Activated naive CD4-positive, alpha-beta T cell treated with anti-CD3 and anti-CD28 coated beads for 36 hours (primary cell): ENCODE measurements at regions not wholly inside any gene's neighbourhood (a gene's known extent, or its start where the extent isn't known, plus 50 kb on each side); places are given as distances from the start of the nearest gene placed in this dataset.

Experiments used
- CTCF ChIA-PET: fragments of 350-600 bp; sonication (Branson Sonifier 250); formaldehyde crosslinking; loops from one replicate; lab custom pipeline; 2021; ENCODE audit warnings: antibody characterized with exemption; lab: Charles Lee
- DNase-seq: peaks from one replicate; pipeline ENCODE4 v3.0.0-alpha.2; 2020
- H3K27ac Mint-ChIP-seq: one replicate; pipeline ENCODE4 v1.8.0; 2021; ENCODE audit warnings: mild to moderate bottlenecking, mixed read lengths
- H3K27me3 Mint-ChIP-seq: one replicate; pipeline ENCODE4 v1.8.0; 2021; ENCODE audit warnings: low read depth, mixed read lengths
- H3K36me3 Mint-ChIP-seq: one replicate; pipeline ENCODE4 v1.8.0; 2021; ENCODE audit warnings: low read depth, mixed read lengths
- H3K4me1 Mint-ChIP-seq: one replicate; pipeline ENCODE4 v1.8.0; 2021; ENCODE audit warnings: low read depth, mixed read lengths
- H3K4me3 Mint-ChIP-seq: one replicate; pipeline ENCODE4 v1.8.0; 2021; ENCODE audit warnings: mild to moderate bottlenecking, moderate library complexity, mixed read lengths
- H3K9me3 Mint-ChIP-seq: one replicate; pipeline ENCODE4 v1.8.0; 2021; ENCODE audit warnings: mixed read lengths
- intact Hi-C: fragments of 100-400 bp; cut with micrococcal nuclease; formaldehyde crosslinking; loops from one replicate; pipeline ENCODE4 v1.15.1; 2023

DNA sequence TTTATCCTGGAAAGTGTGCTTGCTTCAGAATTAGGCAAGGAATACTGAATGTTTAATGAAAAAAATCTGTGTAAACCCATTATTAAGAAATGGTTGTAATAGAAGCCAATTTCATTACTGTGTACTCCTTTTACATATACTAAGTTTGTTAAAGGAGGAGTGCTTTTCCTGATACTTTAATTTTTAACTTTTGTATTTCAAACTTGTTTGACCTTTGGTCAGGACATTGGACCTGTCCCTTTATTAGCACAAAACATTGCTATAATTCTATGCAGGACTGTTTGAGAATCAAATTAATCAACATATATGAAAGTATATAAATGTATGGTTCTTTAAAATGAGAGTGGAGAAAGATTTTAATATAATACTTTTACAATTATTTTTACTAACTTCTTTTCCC is 659.6 kb downstream of the TMTC2 start:
- CTCF ChIA-PET: no interaction called here
- no peak for DNase-seq
- intact Hi-C loops: no loop called here

DNA sequence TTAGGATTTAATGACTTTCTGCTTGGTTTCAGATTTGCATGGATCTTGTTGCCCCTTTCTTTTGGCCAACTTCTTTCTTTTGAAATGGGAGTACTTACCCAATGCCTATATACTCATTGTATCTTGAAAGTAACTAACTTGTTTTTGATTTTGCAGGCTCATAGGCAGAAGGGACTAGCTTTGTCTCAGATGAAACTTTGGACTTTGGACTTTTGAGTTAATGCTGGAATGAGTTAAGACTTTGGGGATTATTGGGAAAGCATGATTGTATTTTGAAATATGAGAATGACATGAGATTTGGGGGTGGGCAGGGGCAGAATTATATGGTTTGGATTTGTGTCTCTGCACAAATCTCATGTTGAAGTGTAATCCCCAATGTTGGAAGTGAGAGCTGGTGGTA is 657.1 kb downstream of the TMTC2 start:
- Mint-ChIP-seq H3K27ac (no peak overlapping the region), H3K4me1 (no peaks in the 10 kb centered on the region), H3K9me3 (no peaks in the 10 kb centered on the region), H3K36me3 (no peaks in the 10 kb centered on the region), H3K27me3 (no peaks in the 10 kb centered on the region), H3K4me3 (no peak overlapping the region)
- intact Hi-C loops: no loop called here
- CTCF ChIA-PET: interaction anchor here (0.8 kb wide), 1 partner anchor 689 kb away, joined by 3 read pairs; no protein-coding TSS in a partner anchor
- DNase-seq: no peak

More for the DNA sequence above, 659.6 kb downstream of the TMTC2 start:
- Mint-ChIP-seq H3K4me1 (no peaks in the 10 kb centered on the region), H3K27me3 (no peaks in the 10 kb centered on the region), H3K36me3 (no peaks in the 10 kb centered on the region), H3K4me3 (no peak overlapping the region), H3K27ac (no peak overlapping the region), H3K9me3 (no peaks in the 10 kb centered on the region)

DNA sequence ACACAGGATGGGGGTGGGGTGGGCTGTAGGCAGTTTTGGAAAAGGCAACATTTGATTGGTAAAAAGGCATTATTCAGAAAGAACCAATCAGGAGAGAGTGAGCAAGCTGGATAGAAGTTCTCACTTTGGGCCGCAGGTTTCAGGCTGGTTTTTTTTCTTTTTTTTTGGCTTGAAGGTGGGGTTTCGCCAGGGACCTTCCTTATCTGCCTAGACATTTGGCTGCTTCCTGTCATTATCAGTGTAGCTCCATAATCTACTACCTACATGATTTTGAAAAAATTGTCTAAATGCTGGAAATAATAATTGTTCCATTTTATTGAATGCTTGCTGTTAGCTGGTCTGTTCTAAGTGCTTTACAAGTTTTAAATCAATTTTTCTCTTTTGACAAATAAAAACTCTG is 649.0 kb downstream of the TMTC2 start:
- intact Hi-C loops: no loop called here
- Mint-ChIP-seq H3K4me1 (no peaks in the 10 kb centered on the region), H3K4me3 (no peak overlapping the region), H3K27ac (no peak overlapping the region), H3K36me3 (no peaks in the 10 kb centered on the region), H3K9me3 (peaks cover 1% of the 10 kb centered on the region), H3K27me3 (no peaks in the 10 kb centered on the region)
- CTCF ChIA-PET: no interaction called here
- DNase-seq: no peak

DNA sequence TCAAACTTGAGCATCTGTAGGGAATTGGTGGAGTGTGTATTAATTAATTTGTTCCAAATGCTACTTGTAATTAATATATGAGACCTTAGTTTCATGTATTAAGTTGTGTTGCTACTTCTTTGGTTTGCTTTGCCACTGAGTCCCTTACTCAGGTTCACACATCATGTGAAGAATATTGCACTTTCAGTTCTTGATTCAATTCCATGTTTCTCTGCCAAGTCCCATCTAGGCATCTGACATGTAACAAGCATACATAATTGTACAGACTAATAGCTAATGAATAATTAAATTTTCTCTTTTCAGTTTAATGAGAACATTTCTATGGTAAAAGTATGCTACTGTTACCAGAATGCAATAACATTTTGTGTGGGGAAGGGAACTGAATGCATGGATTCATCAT is 640.0 kb downstream of the TMTC2 start:
- H3K27me3 Mint-ChIP-seq: no peaks in the 10 kb centered on the region
- no peak overlapping the region for H3K4me3 Mint-ChIP-seq
- H3K9me3 Mint-ChIP-seq: peaks cover 1% of the 10 kb centered on the region
- CTCF ChIA-PET: interaction anchor here (0.6 kb wide), 1 partner anchor 9 kb away, joined by 4 read pairs; no protein-coding TSS in a partner anchor
- H3K27ac Mint-ChIP-seq: no peak overlapping the region
- H3K36me3 Mint-ChIP-seq: no peaks in the 10 kb centered on the region
- intact Hi-C loops: no loop called here
- no peaks in the 10 kb centered on the region for H3K4me1 Mint-ChIP-seq
- DNase-seq: no peak

DNA sequence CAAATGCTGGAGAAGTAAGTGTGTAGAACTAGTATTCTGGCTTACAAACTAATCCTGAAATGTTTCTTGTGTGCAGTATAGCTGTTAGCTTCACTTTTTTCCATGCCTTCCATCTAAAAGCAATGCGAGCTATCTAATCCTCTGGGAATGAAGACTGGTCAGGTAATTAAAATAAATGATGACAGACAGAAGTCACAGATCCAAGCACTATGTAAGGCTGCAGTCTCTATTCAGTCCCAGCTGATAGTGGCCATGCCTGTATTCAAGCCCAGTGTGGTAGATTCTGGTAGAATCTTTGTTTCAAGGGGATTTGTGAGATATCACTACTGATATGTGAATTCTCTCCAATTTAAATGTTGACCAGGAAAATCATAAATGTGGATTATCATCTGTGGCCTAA is 637.2 kb downstream of the TMTC2 start:
- CTCF ChIA-PET: no interaction called here
- H3K36me3 Mint-ChIP-seq: no peaks in the 10 kb centered on the region
- H3K4me1 Mint-ChIP-seq: no peaks in the 10 kb centered on the region
- no peak for DNase-seq
- no peak overlapping the region for H3K27ac Mint-ChIP-seq
- intact Hi-C loops: no loop called here
- no peaks in the 10 kb centered on the region for H3K27me3 Mint-ChIP-seq
- peaks cover 3% of the 10 kb centered on the region for H3K9me3 Mint-ChIP-seq
- no peak overlapping the region for H3K4me3 Mint-ChIP-seq

DNA sequence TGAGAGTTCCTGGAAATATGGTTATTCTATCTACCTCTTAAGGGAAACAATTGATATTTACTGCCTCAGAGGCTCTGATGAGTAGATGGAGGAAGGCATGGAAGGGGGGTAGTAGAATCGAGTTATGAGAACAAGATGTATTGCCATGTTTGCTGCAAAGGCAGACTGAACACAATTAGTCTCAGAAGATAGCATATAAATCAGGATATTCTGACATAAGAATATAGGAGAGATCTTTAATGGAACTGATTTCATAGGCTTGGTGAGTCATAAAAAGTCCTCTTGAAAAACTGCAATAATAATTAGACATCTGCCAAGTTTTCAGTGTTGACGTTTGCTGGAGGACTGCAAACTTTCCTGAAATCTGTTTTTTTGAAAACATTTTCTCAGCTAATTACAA is 636.1 kb downstream of the TMTC2 start:
- CTCF ChIA-PET: no interaction called here
- Mint-ChIP-seq H3K9me3 (peaks cover 3% of the 10 kb centered on the region), H3K4me1 (no peaks in the 10 kb centered on the region), H3K27ac (no peak overlapping the region), H3K36me3 (no peaks in the 10 kb centered on the region), H3K27me3 (no peaks in the 10 kb centered on the region), H3K4me3 (no peak overlapping the region)
- no peak for DNase-seq
- intact Hi-C loops: no loop called here

DNA sequence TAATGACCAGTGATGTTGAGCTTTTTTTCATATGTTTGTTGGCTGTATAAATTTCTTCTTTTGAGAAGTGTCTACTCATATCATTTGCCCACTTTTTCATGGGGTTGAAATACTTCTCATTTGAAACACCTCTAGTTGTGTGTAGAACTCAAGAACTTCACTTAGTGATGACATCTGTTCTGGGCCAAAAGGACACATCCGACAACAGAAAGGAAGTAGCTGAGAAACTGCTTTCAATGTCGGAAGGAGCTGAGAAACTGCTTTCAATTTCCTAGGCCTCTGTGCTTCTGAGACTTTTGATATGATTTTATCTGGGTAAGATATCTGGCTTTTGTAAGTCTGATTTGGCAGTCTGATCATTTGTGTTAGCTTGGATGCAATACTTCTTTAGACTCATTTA is 635.3 kb downstream of the TMTC2 start:
- intact Hi-C loops: no loop called here
- CTCF ChIA-PET: interaction anchor here (0.7 kb wide), 1 partner anchor 182 kb away, joined by 4 read pairs; no protein-coding TSS in a partner anchor
- no peaks in the 10 kb centered on the region for H3K4me1 Mint-ChIP-seq
- no peak overlapping the region for H3K27ac Mint-ChIP-seq
- H3K36me3 Mint-ChIP-seq: no peaks in the 10 kb centered on the region
- no peaks in the 10 kb centered on the region for H3K27me3 Mint-ChIP-seq
- no peak overlapping the region for H3K4me3 Mint-ChIP-seq
- no peak for DNase-seq
- peaks cover 3% of the 10 kb centered on the region for H3K9me3 Mint-ChIP-seq

DNA sequence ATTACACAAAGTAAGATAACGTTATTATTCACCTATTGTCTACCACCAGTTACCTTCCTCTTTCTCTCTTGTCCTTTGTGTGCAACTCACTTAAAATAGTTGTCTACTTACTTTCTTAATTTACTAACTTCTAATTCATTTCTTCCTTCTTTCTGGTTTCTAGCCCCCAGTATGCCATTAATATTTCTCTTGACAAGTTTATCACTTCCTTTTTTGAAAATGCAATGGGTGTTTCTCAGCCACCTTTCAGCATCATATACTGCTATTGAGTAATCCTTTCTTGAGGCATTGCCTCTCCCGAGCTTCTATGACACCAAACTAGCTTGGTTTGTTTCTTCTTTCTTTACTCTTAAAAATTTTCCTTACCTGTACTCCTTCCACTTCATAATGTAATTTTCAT is 633.6 kb downstream of the TMTC2 start:
- peaks cover 3% of the 10 kb centered on the region for H3K9me3 Mint-ChIP-seq
- no peaks in the 10 kb centered on the region for H3K36me3 Mint-ChIP-seq
- H3K27ac Mint-ChIP-seq: no peak overlapping the region
- CTCF ChIA-PET: interaction anchor here (0.6 kb wide), 1 partner anchor 90 kb away, joined by 4 read pairs; no protein-coding TSS in a partner anchor
- intact Hi-C loops: no loop called here
- H3K4me3 Mint-ChIP-seq: no peak overlapping the region
- no peak for DNase-seq
- no peaks in the 10 kb centered on the region for H3K4me1 Mint-ChIP-seq
- no peaks in the 10 kb centered on the region for H3K27me3 Mint-ChIP-seq

DNA sequence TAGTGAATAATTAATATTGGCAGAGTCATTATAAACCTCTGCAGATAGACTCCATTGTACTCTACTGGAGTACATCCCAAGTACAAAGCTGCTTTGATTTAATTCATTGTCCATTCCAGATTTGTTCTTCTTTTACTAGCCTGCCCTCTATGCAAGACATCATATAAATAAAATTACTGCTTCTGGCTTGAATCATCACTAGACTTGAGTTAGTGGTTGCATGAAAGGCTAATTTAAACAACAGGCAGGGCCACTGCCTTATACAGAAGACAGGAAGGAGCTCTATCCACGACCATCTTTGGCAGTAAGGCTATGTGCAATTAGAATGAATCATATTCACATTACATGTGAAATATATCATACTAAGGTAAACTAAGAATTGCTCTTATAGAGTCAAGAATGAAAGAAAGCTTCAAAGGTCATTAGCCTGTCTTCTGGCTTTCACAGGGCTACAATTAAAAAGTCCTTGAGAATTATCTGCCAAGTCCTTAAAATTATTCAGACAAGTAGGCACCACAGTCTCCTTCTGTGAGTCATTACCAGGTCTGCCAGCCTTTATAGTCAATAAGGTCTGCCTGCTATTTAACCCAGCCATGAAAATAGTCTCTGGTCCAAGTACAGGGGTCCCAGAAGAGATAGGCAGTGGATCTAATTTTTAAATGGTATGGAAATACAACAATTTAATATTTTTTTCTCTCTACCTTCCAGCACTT is 631.8 kb downstream of the TMTC2 start:
- CTCF ChIA-PET: no interaction called here
- Mint-ChIP-seq H3K4me3 (no peak overlapping the region), H3K27me3 (no peaks in the 10 kb centered on the region), H3K9me3 (peaks cover 3% of the 10 kb centered on the region), H3K27ac (no peak overlapping the region), H3K36me3 (no peaks in the 10 kb centered on the region), H3K4me1 (no peaks in the 10 kb centered on the region)
- no peak for DNase-seq
- intact Hi-C loops: no loop called here

DNA sequence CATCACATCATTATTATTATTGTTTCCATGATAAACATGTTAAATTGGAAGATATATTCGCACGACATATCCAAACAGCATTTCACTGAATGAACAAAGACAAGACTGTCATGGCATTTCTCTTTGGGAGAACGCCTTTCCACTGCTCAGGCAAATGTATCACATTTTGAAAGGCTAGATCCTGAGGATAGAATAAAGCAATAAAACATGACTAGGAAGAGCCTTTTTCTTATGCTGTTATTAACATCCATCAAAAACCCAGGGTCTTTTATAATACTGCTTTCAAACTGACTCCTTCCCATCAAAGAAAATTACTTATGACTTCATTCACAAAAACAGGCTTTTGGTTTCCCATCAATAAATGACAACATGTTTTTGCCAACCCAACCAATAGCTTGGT is 630.9 kb downstream of the TMTC2 start:
- H3K36me3 Mint-ChIP-seq: no peaks in the 10 kb centered on the region
- no peak for DNase-seq
- intact Hi-C loops: no loop called here
- H3K4me3 Mint-ChIP-seq: no peak overlapping the region
- H3K4me1 Mint-ChIP-seq: no peaks in the 10 kb centered on the region
- no peak overlapping the region for H3K27ac Mint-ChIP-seq
- CTCF ChIA-PET: interaction anchor here (0.8 kb wide), 1 partner anchor 9 kb away, joined by 4 read pairs; no protein-coding TSS in a partner anchor
- H3K27me3 Mint-ChIP-seq: no peaks in the 10 kb centered on the region
- peaks cover 3% of the 10 kb centered on the region for H3K9me3 Mint-ChIP-seq

DNA sequence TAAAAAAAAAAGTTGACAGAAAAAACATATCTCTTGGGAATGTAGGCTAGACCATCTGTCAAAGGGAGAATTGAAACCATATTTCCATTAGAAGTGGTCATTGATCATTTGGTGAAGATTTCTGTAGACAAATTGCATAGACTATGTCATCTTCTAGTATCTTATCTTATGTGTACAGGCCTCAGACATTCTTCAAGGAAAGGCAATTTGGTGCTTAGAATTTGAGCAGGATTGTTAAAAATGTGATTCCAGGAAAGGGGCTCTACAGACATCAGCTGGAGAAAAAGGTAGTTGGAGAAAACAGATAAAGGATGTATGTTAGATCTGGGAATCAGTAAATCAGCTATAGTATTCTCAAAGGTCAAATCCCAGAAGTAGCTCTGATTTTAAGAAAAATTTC is 627.1 kb downstream of the TMTC2 start:
- no peaks in the 10 kb centered on the region for H3K9me3 Mint-ChIP-seq
- no peak for DNase-seq
- no peaks in the 10 kb centered on the region for H3K27me3 Mint-ChIP-seq
- H3K4me3 Mint-ChIP-seq: no peak overlapping the region
- CTCF ChIA-PET: no interaction called here
- intact Hi-C loops: no loop called here
- no peak overlapping the region for H3K27ac Mint-ChIP-seq
- H3K36me3 Mint-ChIP-seq: no peaks in the 10 kb centered on the region
- H3K4me1 Mint-ChIP-seq: no peaks in the 10 kb centered on the region

DNA sequence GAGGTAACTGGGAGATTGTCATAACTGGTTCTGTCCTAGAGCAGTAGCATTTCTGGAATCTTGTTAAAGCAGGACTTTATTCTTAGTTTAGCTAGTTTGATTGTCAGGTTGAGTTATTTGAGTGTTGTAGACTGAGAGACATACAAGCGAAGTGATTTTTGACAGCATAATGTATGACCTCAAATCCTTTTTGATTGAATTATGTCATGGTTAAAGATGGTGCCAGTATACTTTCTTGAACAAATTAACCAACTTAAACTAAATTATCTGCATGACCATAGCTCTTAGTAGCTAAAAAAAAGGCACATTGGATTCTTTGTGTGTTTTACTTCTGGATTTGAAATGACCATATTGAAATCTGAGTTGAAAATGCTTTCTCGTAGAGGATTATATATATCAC is 626.6 kb downstream of the TMTC2 start:
- Mint-ChIP-seq H3K9me3 (no peaks in the 10 kb centered on the region), H3K4me3 (no peak overlapping the region), H3K36me3 (no peaks in the 10 kb centered on the region), H3K4me1 (no peaks in the 10 kb centered on the region), H3K27me3 (no peaks in the 10 kb centered on the region), H3K27ac (no peak overlapping the region)
- DNase-seq: no peak
- intact Hi-C loops: no loop called here
- CTCF ChIA-PET: no interaction called here

DNA sequence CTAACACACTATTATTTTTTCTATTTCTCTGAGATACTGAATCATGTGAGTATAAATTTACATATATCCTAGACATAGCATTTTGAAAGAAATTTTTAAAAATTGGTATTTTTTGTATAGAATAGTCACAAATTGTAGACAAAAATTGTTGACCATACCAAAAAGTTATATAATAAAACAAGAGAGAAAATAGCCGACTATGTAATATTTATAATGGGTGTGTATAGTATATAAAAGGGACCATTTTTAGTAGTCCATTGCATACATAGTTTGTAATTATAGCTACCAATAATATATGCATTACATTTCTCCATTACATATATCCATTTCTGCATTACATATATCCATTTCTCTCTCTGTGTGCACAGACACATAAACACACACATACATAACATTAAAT is 590.2 kb downstream of the TMTC2 start:
- intact Hi-C loops: no loop called here
- Mint-ChIP-seq H3K36me3 (no peaks in the 10 kb centered on the region), H3K9me3 (peaks cover 6% of the 10 kb centered on the region), H3K4me3 (no peak overlapping the region), H3K4me1 (no peaks in the 10 kb centered on the region), H3K27ac (no peak overlapping the region), H3K27me3 (no peaks in the 10 kb centered on the region)
- CTCF ChIA-PET: no interaction called here
- DNase-seq: no peak
